Keratinocyte (primary cell): ENCODE measurements at regions not wholly inside any gene's neighbourhood (a gene's known extent, or its start where the extent isn't known, plus 50 kb on each side); places are given as distances from the start of the nearest gene placed in this dataset.

Source experiments
- CTCF ChIP-seq, 3 experiments: IDR thresholded peaks in 1 of 3; conservative IDR thresholded peaks in 1 of 3; optimal IDR thresholded peaks in 1 of 3; 2 replicates in 2 of 3; 3 replicates in 1 of 3; pipeline versions ENCODE3 to v1.5.1; 2011; ENCODE audit warnings: low read length in 3 of 3, mild to moderate bottlenecking in 3 of 3, moderate library complexity in 2 of 3, control low read depth in 1 of 3, inconsistent platforms in 1 of 3; ENCODE audit not compliant: insufficient read depth in 2 of 3; ENCODE audit errors: extremely low read depth in 1 of 3
- EZH2 ChIP-seq: IDR thresholded peaks from one replicate; pipeline ENCODE4 v1.6.1; 2012; ENCODE audit warnings: inconsistent platforms, mild to moderate bottlenecking, low read length, moderate library complexity

GRCh38 chr16:65260746-65261145 lies 138.9 kb upstream of the CDH11 start:
- no peak for TF ChIP-seq CTCF (optimal IDR thresholded peaks at IDR 0.05 in 1 of 3, IDR thresholded peaks at IDR 0.05 in 1 of 3, conservative IDR thresholded peaks at IDR 0.05 in 1 of 3; ENCODE audit: extremely low read depth in 1 of 3, insufficient read depth in 2 of 3, low read length in 3 of 3)
- no peak for TF ChIP-seq EZH2
